ENCODE measurements at regions not wholly inside any gene's neighbourhood (a gene's known extent, or its start where the extent isn't known, plus 50 kb on each side); places are given as distances from the start of the nearest gene placed in this dataset.

DNA sequence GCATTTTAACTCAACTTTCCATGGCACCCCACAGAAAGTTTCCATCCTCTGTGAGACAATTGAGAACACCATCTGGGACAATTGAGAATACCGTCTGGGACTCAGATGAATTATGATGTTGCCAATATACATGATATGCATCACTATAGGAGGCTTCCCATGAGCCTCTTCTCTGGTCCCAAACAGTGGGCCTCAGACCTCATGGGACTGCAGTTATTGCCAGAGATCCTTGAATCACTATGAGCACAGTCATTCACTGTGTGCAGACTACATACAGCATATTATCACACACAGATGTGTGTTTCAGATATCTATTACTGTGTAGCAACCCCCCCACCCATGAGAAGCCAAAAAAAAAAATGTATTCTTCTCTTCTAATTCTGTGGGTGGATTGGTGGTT lies 134.4 kb downstream of the GXYLT1 start:
- no peak overlapping the region for H3K9ac ChIP-seq (ENCODE audit: low read length)
- no peak overlapping the region for H3K27ac ChIP-seq (ENCODE audit: low read length, poor library complexity, severe bottlenecking)
- no peak overlapping the region for H2BK5ac ChIP-seq (ENCODE audit: low read depth, low read length, poor library complexity, severe bottlenecking)
- H3K27me3 ChIP-seq (ENCODE audit: control insufficient read depth in 1 of 2, insufficient read depth in 1 of 2, low read length in 2 of 2): no peaks in the 10 kb centered on the region
- no peak overlapping the region for H3K4ac ChIP-seq (ENCODE audit: low read depth in 1 of 2, low read length in 2 of 2)
- no peak overlapping the region for H2BK12ac ChIP-seq (ENCODE audit: low read length in 2 of 2)
- peaks cover 1% of the 10 kb centered on the region for H3K4me1 ChIP-seq (ENCODE audit: control insufficient read depth, insufficient read depth, low read depth, low read length)
- no peak overlapping the region for H2AFZ ChIP-seq (ENCODE audit: low read depth, low read length)
- no peaks in the 10 kb centered on the region for H3K79me1 ChIP-seq (replicated peaks; ENCODE audit: low read length, poor library complexity, severe bottlenecking)
- H3K23ac ChIP-seq (ENCODE audit: low read length in 2 of 2): no peak overlapping the region
- no peak overlapping the region for H2BK15ac ChIP-seq (ENCODE audit: low read depth, poor library complexity, severe bottlenecking)
- H2BK120ac ChIP-seq (ENCODE audit: low read depth, low read length): no peak overlapping the region
- H2AK5ac ChIP-seq (ENCODE audit: low read length, severe bottlenecking): peak overlapping the region; percentile 69
- WGBS: 100% methylated on average over 1 of the region's 1 CpG
- H3K4me2 ChIP-seq (ENCODE audit: low read length, poor library complexity, severe bottlenecking): no peak overlapping the region
- H3K18ac ChIP-seq (ENCODE audit: low read depth in 1 of 2, low read length in 2 of 2): no peak overlapping the region
- no peaks in the 10 kb centered on the region for H3K9me3 ChIP-seq (ENCODE audit: control insufficient read depth, low read length)
- H4K91ac ChIP-seq (ENCODE audit: low read length): no peak overlapping the region
- no peak for DNase-seq
- no peak overlapping the region for H4K8ac ChIP-seq (ENCODE audit: low read length)
- H3K14ac ChIP-seq (ENCODE audit: low read length in 2 of 2): no peak overlapping the region
- no peak overlapping the region for H3K4me3 ChIP-seq (ENCODE audit: insufficient read depth in 1 of 2, low read depth in 1 of 2, low read length in 2 of 2)
- H3K36me3 ChIP-seq (ENCODE audit: control insufficient read depth in 1 of 2, insufficient read depth in 2 of 2, low read depth in 1 of 2, low read length in 2 of 2): no peaks in the 10 kb centered on the region

DNA sequence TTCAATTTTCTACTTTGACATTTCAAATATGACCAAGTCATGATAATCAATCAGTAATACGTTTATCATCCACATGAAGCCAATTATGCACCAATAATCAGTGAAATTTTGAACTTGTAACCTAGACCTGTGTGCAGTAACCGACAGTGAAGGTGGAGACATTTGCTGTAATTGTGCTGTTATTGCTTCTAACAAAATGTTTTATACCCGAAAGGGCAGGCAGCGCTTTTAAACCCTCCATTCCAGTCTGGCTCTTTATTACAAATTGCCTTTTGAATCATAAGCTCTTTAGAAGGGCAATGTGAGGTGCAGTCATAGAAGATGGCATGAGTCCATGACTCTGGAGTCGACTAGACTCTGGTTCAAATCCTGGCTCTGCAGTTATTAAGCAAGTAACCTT lies 135.7 kb downstream of the GXYLT1 start:
- H2AFZ ChIP-seq (ENCODE audit: low read depth, low read length): no peak overlapping the region
- no peaks in the 10 kb centered on the region for H3K27me3 ChIP-seq (ENCODE audit: control insufficient read depth in 1 of 2, insufficient read depth in 1 of 2, low read length in 2 of 2)
- H3K4me3 ChIP-seq (ENCODE audit: insufficient read depth in 1 of 2, low read depth in 1 of 2, low read length in 2 of 2): no peak overlapping the region
- no peak overlapping the region for H2AK5ac ChIP-seq (ENCODE audit: low read length, severe bottlenecking)
- no peaks in the 10 kb centered on the region for H3K9me3 ChIP-seq (ENCODE audit: control insufficient read depth, low read length)
- no peak overlapping the region for H3K4me2 ChIP-seq (ENCODE audit: low read length, poor library complexity, severe bottlenecking)
- H3K4ac ChIP-seq (ENCODE audit: low read depth in 1 of 2, low read length in 2 of 2): no peak overlapping the region
- no peak overlapping the region for H3K23ac ChIP-seq (ENCODE audit: low read length in 2 of 2)
- no peak overlapping the region for H2BK120ac ChIP-seq (ENCODE audit: low read depth, low read length)
- H4K8ac ChIP-seq (ENCODE audit: low read length): no peak overlapping the region
- H3K18ac ChIP-seq (ENCODE audit: low read depth in 1 of 2, low read length in 2 of 2): no peak overlapping the region
- WGBS: 87% methylated on average over 5 of the region's 5 CpGs
- H3K36me3 ChIP-seq (ENCODE audit: control insufficient read depth in 1 of 2, insufficient read depth in 2 of 2, low read depth in 1 of 2, low read length in 2 of 2): no peaks in the 10 kb centered on the region
- no peak overlapping the region for H2BK5ac ChIP-seq (ENCODE audit: low read depth, low read length, poor library complexity, severe bottlenecking)
- H3K4me1 ChIP-seq (ENCODE audit: control insufficient read depth, insufficient read depth, low read depth, low read length): no peaks in the 10 kb centered on the region
- H4K91ac ChIP-seq (ENCODE audit: low read length): no peak overlapping the region
- H2BK12ac ChIP-seq (ENCODE audit: low read length in 2 of 2): no peak overlapping the region
- no peak overlapping the region for H3K9ac ChIP-seq (ENCODE audit: low read length)
- H3K14ac ChIP-seq (ENCODE audit: low read length in 2 of 2): no peak overlapping the region
- H3K27ac ChIP-seq (ENCODE audit: low read length, poor library complexity, severe bottlenecking): no peak overlapping the region
- DNase-seq: no peak
- H3K79me1 ChIP-seq (replicated peaks; ENCODE audit: low read length, poor library complexity, severe bottlenecking): no peaks in the 10 kb centered on the region
- H2BK15ac ChIP-seq (ENCODE audit: low read depth, poor library complexity, severe bottlenecking): no peak overlapping the region

DNA sequence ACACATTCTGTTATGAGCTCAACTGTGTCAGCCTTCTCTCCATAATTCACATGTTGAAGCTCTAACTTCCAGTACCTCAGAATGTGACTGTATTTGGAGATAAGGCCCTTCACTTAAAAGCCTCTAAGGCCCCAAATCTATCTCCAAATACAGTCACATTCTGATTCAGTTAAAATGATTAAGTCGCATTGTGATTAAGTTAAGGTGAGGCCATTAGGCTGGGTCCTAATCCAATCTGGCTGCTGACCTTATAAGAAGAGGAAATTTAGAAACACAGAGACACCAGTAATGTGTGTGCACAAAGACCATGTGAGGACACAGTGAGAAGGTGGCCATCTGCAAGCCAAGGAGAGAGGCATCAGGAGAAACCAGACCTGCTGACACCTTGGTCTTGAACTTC lies 141.6 kb downstream of the GXYLT1 start:
- Histone ChIP-seq H2BK120ac (ENCODE audit: low read depth, low read length) (no peak overlapping the region), H3K23ac (ENCODE audit: low read length in 2 of 2) (no peak overlapping the region), H3K9ac (ENCODE audit: low read length) (no peak overlapping the region), H2AFZ (ENCODE audit: low read depth, low read length) (no peak overlapping the region), H3K18ac (ENCODE audit: low read depth in 1 of 2, low read length in 2 of 2) (no peak overlapping the region), H4K91ac (ENCODE audit: low read length) (no peak overlapping the region), H2BK15ac (ENCODE audit: low read depth, poor library complexity, severe bottlenecking) (no peak overlapping the region), H3K4me3 (ENCODE audit: insufficient read depth in 1 of 2, low read depth in 1 of 2, low read length in 2 of 2) (no peak overlapping the region), H3K27ac (ENCODE audit: low read length, poor library complexity, severe bottlenecking) (no peak overlapping the region), H3K79me1 (replicated peaks; ENCODE audit: low read length, poor library complexity, severe bottlenecking) (no peaks in the 10 kb centered on the region), H2BK5ac (ENCODE audit: low read depth, low read length, poor library complexity, severe bottlenecking) (no peak overlapping the region), H3K27me3 (ENCODE audit: control insufficient read depth in 1 of 2, insufficient read depth in 1 of 2, low read length in 2 of 2) (no peaks in the 10 kb centered on the region), H3K4me2 (ENCODE audit: low read length, poor library complexity, severe bottlenecking) (no peak overlapping the region), H3K4ac (ENCODE audit: low read depth in 1 of 2, low read length in 2 of 2) (no peak overlapping the region), H2AK5ac (ENCODE audit: low read length, severe bottlenecking) (no peak overlapping the region), H3K4me1 (ENCODE audit: control insufficient read depth, insufficient read depth, low read depth, low read length) (no peaks in the 10 kb centered on the region), H3K36me3 (ENCODE audit: control insufficient read depth in 1 of 2, insufficient read depth in 2 of 2, low read depth in 1 of 2, low read length in 2 of 2) (no peaks in the 10 kb centered on the region), H3K9me3 (ENCODE audit: control insufficient read depth, low read length) (no peaks in the 10 kb centered on the region), H2BK12ac (ENCODE audit: low read length in 2 of 2) (no peak overlapping the region), H3K14ac (ENCODE audit: low read length in 2 of 2) (no peak overlapping the region), H4K8ac (ENCODE audit: low read length) (no peak overlapping the region)
- 95% methylated on average over 1 of the region's 1 CpG for WGBS
- DNase-seq: no peak

DNA sequence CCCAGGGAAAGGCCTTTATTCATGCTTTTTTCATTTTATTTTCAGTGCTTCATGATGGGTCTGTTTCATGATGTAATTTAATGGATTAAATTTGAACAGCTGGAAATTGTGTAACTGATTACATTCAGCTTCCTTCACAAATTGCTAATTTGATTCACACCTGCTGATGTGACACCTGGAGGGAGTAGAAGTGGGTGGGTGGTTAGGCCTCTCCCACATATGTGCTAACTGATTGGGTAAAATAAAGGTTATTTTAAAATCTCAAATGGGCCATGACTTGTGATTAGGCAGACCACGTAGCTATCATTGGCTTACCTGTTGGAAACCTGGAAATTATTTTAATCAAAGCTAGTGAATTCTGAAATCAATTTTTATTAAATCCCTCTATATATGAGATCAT lies 142.1 kb downstream of the GXYLT1 start:
- Histone ChIP-seq H3K27me3 (ENCODE audit: control insufficient read depth in 1 of 2, insufficient read depth in 1 of 2, low read length in 2 of 2) (no peaks in the 10 kb centered on the region), H3K18ac (ENCODE audit: low read depth in 1 of 2, low read length in 2 of 2) (no peak overlapping the region), H2BK12ac (ENCODE audit: low read length in 2 of 2) (no peak overlapping the region), H3K79me1 (replicated peaks; ENCODE audit: low read length, poor library complexity, severe bottlenecking) (no peaks in the 10 kb centered on the region), H2BK15ac (ENCODE audit: low read depth, poor library complexity, severe bottlenecking) (no peak overlapping the region), H3K4me3 (ENCODE audit: insufficient read depth in 1 of 2, low read depth in 1 of 2, low read length in 2 of 2) (no peak overlapping the region), H2AFZ (ENCODE audit: low read depth, low read length) (no peak overlapping the region), H3K14ac (ENCODE audit: low read length in 2 of 2) (no peak overlapping the region), H3K4ac (ENCODE audit: low read depth in 1 of 2, low read length in 2 of 2) (no peak overlapping the region), H4K8ac (ENCODE audit: low read length) (no peak overlapping the region), H3K9ac (ENCODE audit: low read length) (no peak overlapping the region), H3K23ac (ENCODE audit: low read length in 2 of 2) (no peak overlapping the region), H3K27ac (ENCODE audit: low read length, poor library complexity, severe bottlenecking) (no peak overlapping the region), H4K91ac (ENCODE audit: low read length) (no peak overlapping the region), H2BK120ac (ENCODE audit: low read depth, low read length) (no peak overlapping the region), H2BK5ac (ENCODE audit: low read depth, low read length, poor library complexity, severe bottlenecking) (no peak overlapping the region), H3K9me3 (ENCODE audit: control insufficient read depth, low read length) (no peaks in the 10 kb centered on the region), H3K36me3 (ENCODE audit: control insufficient read depth in 1 of 2, insufficient read depth in 2 of 2, low read depth in 1 of 2, low read length in 2 of 2) (no peaks in the 10 kb centered on the region), H3K4me1 (ENCODE audit: control insufficient read depth, insufficient read depth, low read depth, low read length) (no peaks in the 10 kb centered on the region), H2AK5ac (ENCODE audit: low read length, severe bottlenecking) (no peak overlapping the region), H3K4me2 (ENCODE audit: low read length, poor library complexity, severe bottlenecking) (no peak overlapping the region)
- WGBS: 100% methylated on average over 1 of the region's 1 CpG
- no peak for DNase-seq

All from mesenchymal stem cell (in vitro differentiated cells and primary cell).